ENCODE measurements at regions not wholly inside any gene's neighbourhood (a gene's known extent, or its start where the extent isn't known, plus 50 kb on each side); places are given as distances from the start of the nearest gene placed in this dataset.
"Not testable (repeated sequence)": the region's sequence is repeated elsewhere in the genome, so short reads cannot be mapped to it uniquely, and the experiment has no call there.

DNA sequence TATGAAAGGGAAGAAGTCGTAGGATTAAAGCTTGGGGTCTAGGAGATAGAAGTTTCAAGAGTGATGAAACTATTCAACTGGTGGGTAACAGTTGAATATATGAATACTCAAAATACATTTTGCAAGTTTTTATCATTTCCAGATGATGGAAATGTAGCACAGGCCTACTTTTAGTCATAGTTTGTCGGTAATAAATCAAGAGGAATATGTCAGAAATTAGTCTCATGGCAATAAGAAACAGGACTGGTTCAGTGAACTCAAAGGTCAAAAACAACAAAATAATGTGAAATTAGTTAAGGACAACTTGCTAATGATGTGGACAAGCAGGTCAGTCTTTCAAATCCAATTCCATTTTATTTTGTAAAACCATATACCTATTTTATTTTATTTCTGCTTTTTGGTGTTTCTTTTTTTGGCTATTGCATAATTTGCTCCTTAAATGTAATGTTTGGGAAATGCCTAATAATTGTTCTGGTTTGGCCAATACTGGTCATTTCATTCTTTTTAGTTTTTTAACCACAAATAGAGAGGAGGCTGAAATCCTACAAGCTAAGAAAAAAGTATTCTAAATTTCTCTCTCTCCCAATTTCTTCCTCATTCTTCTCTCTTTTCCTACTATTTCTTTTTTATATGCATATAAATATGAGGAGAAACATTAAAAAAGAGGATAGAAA lies 195.2 kb upstream of the ARHGEF26 start:
- H3K4me3 ChIP-seq (ENCODE audit: low read depth in 1 of 2, low read length in 2 of 2) = no peak overlapping the region
- ATAC-seq (ENCODE audit: insufficient read depth, low read depth) = no peak
- H3K79me2 ChIP-seq (ENCODE audit: insufficient read depth, low read length) = no peaks in the 10 kb centered on the region
- no peaks in the 10 kb centered on the region for H3K27me3 ChIP-seq (ENCODE audit: insufficient read depth, low read length, poor library complexity)
- H4K20me1 ChIP-seq (ENCODE audit: insufficient read depth, low read length) = no peaks in the 10 kb centered on the region
- H3K27ac ChIP-seq (ENCODE audit: low read length) = no peak overlapping the region
- H3K9ac ChIP-seq (ENCODE audit: low read depth, low read length) = no peak overlapping the region
- H3K36me3 ChIP-seq (ENCODE audit: insufficient read depth, low read length) = no peaks in the 10 kb centered on the region
- no peaks in the 10 kb centered on the region for H3K9me3 ChIP-seq (ENCODE audit: insufficient read depth, low read length, severe bottlenecking)
- TF ChIP-seq, protein P1, sequence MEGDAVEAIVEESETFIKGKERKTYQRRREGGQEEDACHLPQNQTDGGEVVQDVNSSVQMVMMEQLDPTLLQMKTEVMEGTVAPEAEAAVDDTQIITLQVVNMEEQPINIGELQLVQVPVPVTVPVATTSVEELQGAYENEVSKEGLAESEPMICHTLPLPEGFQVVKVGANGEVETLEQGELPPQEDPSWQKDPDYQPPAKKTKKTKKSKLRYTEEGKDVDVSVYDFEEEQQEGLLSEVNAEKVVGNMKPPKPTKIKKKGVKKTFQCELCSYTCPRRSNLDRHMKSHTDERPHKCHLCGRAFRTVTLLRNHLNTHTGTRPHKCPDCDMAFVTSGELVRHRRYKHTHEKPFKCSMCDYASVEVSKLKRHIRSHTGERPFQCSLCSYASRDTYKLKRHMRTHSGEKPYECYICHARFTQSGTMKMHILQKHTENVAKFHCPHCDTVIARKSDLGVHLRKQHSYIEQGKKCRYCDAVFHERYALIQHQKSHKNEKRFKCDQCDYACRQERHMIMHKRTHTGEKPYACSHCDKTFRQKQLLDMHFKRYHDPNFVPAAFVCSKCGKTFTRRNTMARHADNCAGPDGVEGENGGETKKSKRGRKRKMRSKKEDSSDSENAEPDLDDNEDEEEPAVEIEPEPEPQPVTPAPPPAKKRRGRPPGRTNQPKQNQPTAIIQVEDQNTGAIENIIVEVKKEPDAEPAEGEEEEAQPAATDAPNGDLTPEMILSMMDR (IDR thresholded peaks at IDR 0.05; ENCODE audit: borderline replicate concordance, extremely low read depth, low read length, poor library complexity, severe bottlenecking) = no peak
- no peak for TF ChIP-seq EZH2 (IDR thresholded peaks at IDR 0.05; ENCODE audit: borderline replicate concordance, low read depth, low read length, severe bottlenecking)
- H3K4me1 ChIP-seq (ENCODE audit: insufficient read depth, low read length) = no peaks in the 10 kb centered on the region
- no peak for DNase-seq
- H2AFZ ChIP-seq (ENCODE audit: low read depth, low read length) = no peak overlapping the region
- no peak overlapping the region for H3K4me2 ChIP-seq (ENCODE audit: insufficient read depth, low read length)

DNA sequence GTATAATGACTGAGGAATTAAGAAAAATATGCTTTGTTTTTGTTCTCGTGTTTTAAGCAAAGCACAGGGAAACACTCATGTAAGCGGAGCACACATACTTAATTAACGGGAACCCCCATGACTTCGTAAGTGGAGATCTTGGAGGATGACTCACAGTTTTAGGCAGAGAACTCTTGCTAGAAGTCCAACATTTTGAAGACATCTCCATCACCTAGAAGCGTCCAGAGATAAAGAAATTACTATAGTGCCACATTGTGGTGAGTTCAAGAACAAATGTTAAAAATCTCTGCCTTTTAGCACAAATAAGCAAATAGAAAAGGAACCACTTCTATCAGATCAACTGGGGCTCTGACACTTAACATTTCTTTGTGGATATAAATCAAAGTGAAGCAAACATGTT lies 194.1 kb upstream of the ARHGEF26 start:
- no peak overlapping the region for H2AFZ ChIP-seq (ENCODE audit: low read depth, low read length)
- TF ChIP-seq, protein P1 (IDR thresholded peaks at IDR 0.05; ENCODE audit: borderline replicate concordance, extremely low read depth, low read length, poor library complexity, severe bottlenecking) = no peak
- no peak for TF ChIP-seq EZH2 (IDR thresholded peaks at IDR 0.05; ENCODE audit: borderline replicate concordance, low read depth, low read length, severe bottlenecking)

DNA sequence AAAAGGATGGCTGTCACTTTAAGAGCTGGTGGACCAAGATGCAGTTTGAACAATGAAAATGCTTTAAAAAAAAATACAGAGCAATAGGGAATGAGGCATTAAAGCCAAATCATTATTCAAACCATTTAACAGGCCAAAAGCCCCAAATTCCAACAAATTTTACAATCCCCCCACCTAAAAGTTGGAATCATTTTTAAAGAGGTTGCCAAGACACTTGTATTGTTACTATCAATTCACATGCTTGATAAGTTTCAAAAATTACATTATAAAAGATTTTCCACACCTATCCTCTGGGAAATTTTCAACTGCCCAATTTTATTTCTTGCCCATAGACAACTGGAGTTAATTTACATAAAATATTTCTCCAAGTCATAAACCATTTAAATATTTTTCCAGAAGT lies 192.3 kb upstream of the ARHGEF26 start:
- no peak overlapping the region for H3K4me2 ChIP-seq (ENCODE audit: insufficient read depth, low read length)
- H3K27me3 ChIP-seq (ENCODE audit: insufficient read depth, low read length, poor library complexity) = no peaks in the 10 kb centered on the region
- DNase-seq (no peak), ATAC-seq (ENCODE audit: insufficient read depth, low read depth) (no peak)
- no peak overlapping the region for H3K9ac ChIP-seq (ENCODE audit: low read depth, low read length)
- H3K4me3 ChIP-seq (ENCODE audit: low read depth in 1 of 2, low read length in 2 of 2) = no peak overlapping the region
- H3K9me3 ChIP-seq (ENCODE audit: insufficient read depth, low read length, severe bottlenecking) = no peaks in the 10 kb centered on the region
- TF ChIP-seq EZH2 (IDR thresholded peaks at IDR 0.05; ENCODE audit: borderline replicate concordance, low read depth, low read length, severe bottlenecking) = no peak
- TF ChIP-seq, protein P1 (IDR thresholded peaks at IDR 0.05; ENCODE audit: borderline replicate concordance, extremely low read depth, low read length, poor library complexity, severe bottlenecking) = no peak
- H4K20me1 ChIP-seq (ENCODE audit: insufficient read depth, low read length) = no peaks in the 10 kb centered on the region
- H3K36me3 ChIP-seq (ENCODE audit: insufficient read depth, low read length) = no peaks in the 10 kb centered on the region
- H2AFZ ChIP-seq (ENCODE audit: low read depth, low read length) = no peak overlapping the region
- no peak overlapping the region for H3K27ac ChIP-seq (ENCODE audit: low read length)
- H3K79me2 ChIP-seq (ENCODE audit: insufficient read depth, low read length) = no peaks in the 10 kb centered on the region
- no peaks in the 10 kb centered on the region for H3K4me1 ChIP-seq (ENCODE audit: insufficient read depth, low read length)

More for the DNA sequence above, 194.1 kb upstream of the ARHGEF26 start:
- Histone ChIP-seq H3K9me3 (ENCODE audit: insufficient read depth, low read length, severe bottlenecking) (no peaks in the 10 kb centered on the region), H4K20me1 (ENCODE audit: insufficient read depth, low read length) (no peaks in the 10 kb centered on the region), H3K4me3 (ENCODE audit: low read depth in 1 of 2, low read length in 2 of 2) (no peak overlapping the region), H3K79me2 (ENCODE audit: insufficient read depth, low read length) (no peaks in the 10 kb centered on the region), H3K36me3 (ENCODE audit: insufficient read depth, low read length) (no peaks in the 10 kb centered on the region), H3K4me1 (ENCODE audit: insufficient read depth, low read length) (no peaks in the 10 kb centered on the region), H3K27ac (ENCODE audit: low read length) (no peak overlapping the region), H3K9ac (ENCODE audit: low read depth, low read length) (no peak overlapping the region), H3K4me2 (ENCODE audit: insufficient read depth, low read length) (no peak overlapping the region), H3K27me3 (ENCODE audit: insufficient read depth, low read length, poor library complexity) (no peaks in the 10 kb centered on the region)
- DNase-seq (no peak), ATAC-seq (ENCODE audit: insufficient read depth, low read depth) (no peak)

DNA sequence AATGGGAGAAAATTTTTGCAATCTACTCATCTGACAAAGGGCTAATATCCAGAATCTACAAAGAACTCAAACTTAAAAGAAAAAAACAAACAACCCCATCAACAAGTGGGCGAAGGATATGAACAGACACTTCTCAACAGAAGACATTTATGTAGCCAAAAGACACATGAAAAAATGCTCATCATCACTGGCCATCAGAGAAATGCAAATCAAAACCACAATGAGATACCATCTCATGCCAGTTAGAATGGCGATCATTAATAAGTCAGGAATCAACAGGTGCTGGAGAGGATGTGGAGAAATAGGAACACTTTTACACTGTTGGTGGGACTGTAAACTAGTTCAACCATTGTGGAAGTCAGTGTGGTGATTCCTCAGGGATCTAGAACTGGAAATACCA lies 187.7 kb upstream of the ARHGEF26 start:
- not testable (repeated sequence) for H3K27ac ChIP-seq (ENCODE audit: low read length); H4K20me1 ChIP-seq (ENCODE audit: insufficient read depth, low read length); H3K4me2 ChIP-seq (ENCODE audit: insufficient read depth, low read length); H3K9me3 ChIP-seq (ENCODE audit: insufficient read depth, low read length, severe bottlenecking); H3K36me3 ChIP-seq (ENCODE audit: insufficient read depth, low read length); H3K79me2 ChIP-seq (ENCODE audit: insufficient read depth, low read length); H3K27me3 ChIP-seq (ENCODE audit: insufficient read depth, low read length, poor library complexity); DNase-seq; H3K9ac ChIP-seq (ENCODE audit: low read depth, low read length); H2AFZ ChIP-seq (ENCODE audit: low read depth, low read length); H3K4me3 ChIP-seq (ENCODE audit: low read depth in 1 of 2, low read length in 2 of 2); H3K4me1 ChIP-seq (ENCODE audit: insufficient read depth, low read length); ATAC-seq (ENCODE audit: insufficient read depth, low read depth)
